ENCODE measurements at regions not wholly inside any gene's neighbourhood (a gene's known extent, or its start where the extent isn't known, plus 50 kb on each side); places are given as distances from the start of the nearest gene placed in this dataset.

- TF ChIP-seq, protein P1, sequence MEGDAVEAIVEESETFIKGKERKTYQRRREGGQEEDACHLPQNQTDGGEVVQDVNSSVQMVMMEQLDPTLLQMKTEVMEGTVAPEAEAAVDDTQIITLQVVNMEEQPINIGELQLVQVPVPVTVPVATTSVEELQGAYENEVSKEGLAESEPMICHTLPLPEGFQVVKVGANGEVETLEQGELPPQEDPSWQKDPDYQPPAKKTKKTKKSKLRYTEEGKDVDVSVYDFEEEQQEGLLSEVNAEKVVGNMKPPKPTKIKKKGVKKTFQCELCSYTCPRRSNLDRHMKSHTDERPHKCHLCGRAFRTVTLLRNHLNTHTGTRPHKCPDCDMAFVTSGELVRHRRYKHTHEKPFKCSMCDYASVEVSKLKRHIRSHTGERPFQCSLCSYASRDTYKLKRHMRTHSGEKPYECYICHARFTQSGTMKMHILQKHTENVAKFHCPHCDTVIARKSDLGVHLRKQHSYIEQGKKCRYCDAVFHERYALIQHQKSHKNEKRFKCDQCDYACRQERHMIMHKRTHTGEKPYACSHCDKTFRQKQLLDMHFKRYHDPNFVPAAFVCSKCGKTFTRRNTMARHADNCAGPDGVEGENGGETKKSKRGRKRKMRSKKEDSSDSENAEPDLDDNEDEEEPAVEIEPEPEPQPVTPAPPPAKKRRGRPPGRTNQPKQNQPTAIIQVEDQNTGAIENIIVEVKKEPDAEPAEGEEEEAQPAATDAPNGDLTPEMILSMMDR (IDR thresholded peaks at IDR 0.05 in 8 of 11, conservative IDR thresholded peaks at IDR 0.05 in 3 of 11), result no peak
- no peak for TF ChIP-seq POLR2AphosphoS5 (IDR thresholded peaks at IDR 0.05)
Measured at GRCh38 chr9:129400001-129400970, 220.6 kb downstream of the C9orf50 start.
